Left ventricle myocardium superior (tissue), 1 donor: ENCODE measurements at regions not wholly inside any gene's neighbourhood (a gene's known extent, or its start where the extent isn't known, plus 50 kb on each side); places are given as distances from the start of the nearest gene placed in this dataset.
"Not testable (repeated sequence)": the region's sequence is repeated elsewhere in the genome, so short reads cannot be mapped to it uniquely, and the experiment has no call there.

Source experiments
- ATAC-seq: fragments of 200-7000 bp; cut with Tn5 transposase; one replicate; pipeline ENCODE4 v1.9.1; 2020; ENCODE audit warnings: mild to moderate bottlenecking, moderate library complexity
- DNase-seq: peaks from one replicate; pipeline ENCODE4 v3.0.0-alpha.2; 2020
- intact Hi-C: fragments of 100-400 bp; cut with micrococcal nuclease; formaldehyde crosslinking; loops from one replicate; pipeline ENCODE4 v1.11.0; 2022
- donor health status: DM: no; HTN: yes; CAD: no; lungs with severe emphysema.

- intact Hi-C loops, DNase-seq, ATAC-seq: not testable (repeated sequence)
These were observed 95.7 kb upstream of the MYO10 start for GRCh38 chr5:17031659-17032277.

- ATAC-seq, intact Hi-C loops, DNase-seq: not testable (repeated sequence)
These were observed 96.4 kb upstream of the MYO10 start for GRCh38 chr5:17032314-17032985.

- ATAC-seq, DNase-seq, intact Hi-C loops: not testable (repeated sequence)
These were observed 98.9 kb upstream of the MYO10 start for GRCh38 chr5:17034992-17035391.

- ATAC-seq, result no peak
- intact Hi-C loops, result no loop called here
- DNase-seq, result no peak
These were observed 101.7 kb upstream of the MYO10 start for GRCh38 chr5:17037751-17038150.

- DNase-seq (no peak), ATAC-seq (no peak)
- intact Hi-C loops, result no loop called here
These were observed 103.1 kb upstream of the MYO10 start for GRCh38 chr5:17039170-17039569.

- intact Hi-C loops, result no loop called here
- DNase-seq (no peak), ATAC-seq (no peak)
These were observed 106.0 kb upstream of the MYO10 start for GRCh38 chr5:17042041-17042440.

GRCh38 chr5:17046320-17046719 is 110.2 kb upstream of the MYO10 start:
- ATAC-seq (no peak), DNase-seq (no peak)
- intact Hi-C loops, result no loop called here

- intact Hi-C loops, result no loop called here
- ATAC-seq (no peak), DNase-seq (no peak)
These were observed 114.1 kb upstream of the MYO10 start for GRCh38 chr5:17050236-17050635.

- no peak for DNase-seq
- ATAC-seq, result no peak
- intact Hi-C loops, result no loop called here
These were observed 118.8 kb upstream of the MYO10 start for GRCh38 chr5:17054911-17055310.

- ATAC-seq (peak; percentile 59), DNase-seq (no peak)
These were observed 120.1 kb upstream of the MYO10 start for GRCh38 chr5:17056141-17056631.

GRCh38 chr5:17058438-17058837 is 122.3 kb upstream of the MYO10 start:
- intact Hi-C loops, result no loop called here
- DNase-seq, result no peak
- ATAC-seq, result no peak

More at GRCh38 chr5:17056141-17056631, 120.1 kb upstream of the MYO10 start:
- intact Hi-C loops, result no loop called here

GRCh38 chr5:17061973-17062470 is 125.9 kb upstream of the MYO10 start:
- ATAC-seq (no peak), DNase-seq (no peak)
- intact Hi-C loops, result no loop called here

GRCh38 chr5:17062741-17063140 is 126.7 kb upstream of the MYO10 start:
- ATAC-seq, intact Hi-C loops, DNase-seq: not testable (repeated sequence)

- DNase-seq (no peak), ATAC-seq (no peak)
- intact Hi-C loops, result no loop called here
These were observed 128.2 kb upstream of the MYO10 start for GRCh38 chr5:17064241-17064640.

GRCh38 chr5:17065458-17065857 is 129.4 kb upstream of the MYO10 start:
- peak; percentile 72 for ATAC-seq
- intact Hi-C loops, result no loop called here
- peak; percentile 43 for DNase-seq

- DNase-seq, ATAC-seq, intact Hi-C loops: not testable (repeated sequence)
These were observed 129.9 kb upstream of the MYO10 start for GRCh38 chr5:17066026-17066425.

GRCh38 chr5:17067657-17068392 is 131.7 kb upstream of the MYO10 start:
- DNase-seq (no peak), ATAC-seq (no peak)
- intact Hi-C loops, result no loop called here

GRCh38 chr5:17069995-17070511 is 134.0 kb upstream of the MYO10 start:
- intact Hi-C loops, result no loop called here
- peak; percentile 40 for ATAC-seq
- no peak for DNase-seq

- intact Hi-C loops, result no loop called here
- no peak for DNase-seq
- no peak for ATAC-seq
These were observed 134.6 kb upstream of the MYO10 start for GRCh38 chr5:17070647-17071046.

- ATAC-seq (no peak), DNase-seq (no peak)
- intact Hi-C loops, result no loop called here
These were observed 139.1 kb upstream of the MYO10 start for GRCh38 chr5:17075236-17075635.
